AG09309 (cell line): ENCODE measurements at regions not wholly inside any gene's neighbourhood (a gene's known extent, or its start where the extent isn't known, plus 50 kb on each side); places are given as distances from the start of the nearest gene placed in this dataset.

Source experiments
- DNase-seq: peaks from one replicate; pipeline ENCODE4 v3.0.0-alpha.2; 2010; ENCODE audit warnings: low read depth
- H3K4me3 ChIP-seq: 2 replicates; pipeline ENCODE4 v1.5.1; 2011; ENCODE audit warnings: mild to moderate bottlenecking, low read depth, low read length, moderate library complexity; ENCODE audit not compliant: control insufficient read depth
- CTCF ChIP-seq: IDR thresholded peaks from 2 replicates; pipeline ENCODE4 v1.5.1; 2011; ENCODE audit warnings: mild to moderate bottlenecking, low read depth, low read length, inconsistent platforms; ENCODE audit not compliant: insufficient read depth, control insufficient read depth; ENCODE audit errors: missing control alignments

GRCh38 chr21:15437883-15438282 lies 291.9 kb upstream of the USP25 start:
- no peak for DNase-seq
- TF ChIP-seq CTCF = no peak

GRCh38 chr21:15439726-15440125 lies 290.1 kb upstream of the USP25 start:
- no peak for TF ChIP-seq CTCF
- DNase-seq = no peak

More at GRCh38 chr21:15437883-15438282, 291.9 kb upstream of the USP25 start:
- no peak overlapping the region for H3K4me3 ChIP-seq

GRCh38 chr21:15441060-15441493 lies 288.7 kb upstream of the USP25 start:
- TF ChIP-seq CTCF = no peak
- DNase-seq = no peak
- H3K4me3 ChIP-seq = no peak overlapping the region

More at GRCh38 chr21:15439726-15440125, 290.1 kb upstream of the USP25 start:
- no peak overlapping the region for H3K4me3 ChIP-seq

- no peak overlapping the region for H3K4me3 ChIP-seq
- no peak for TF ChIP-seq CTCF
- no peak for DNase-seq
Measured at GRCh38 chr21:15441992-15442391, 287.8 kb upstream of the USP25 start.

GRCh38 chr21:15442743-15443469 lies 286.9 kb upstream of the USP25 start:
- no peak overlapping the region for H3K4me3 ChIP-seq
- TF ChIP-seq CTCF = no peak
- no peak for DNase-seq

GRCh38 chr21:15443740-15444117 lies 286.1 kb upstream of the USP25 start:
- no peak for TF ChIP-seq CTCF
- H3K4me3 ChIP-seq = no peak overlapping the region
- DNase-seq = no peak
